MM.1S (cell line): ENCODE measurements at regions not wholly inside any gene's neighbourhood (a gene's known extent, or its start where the extent isn't known, plus 50 kb on each side); places are given as distances from the start of the nearest gene placed in this dataset.

ENCODE experiments used
- DNase-seq: peaks from one replicate; pipeline ENCODE4 v3.0.0-alpha.2; 2015
- H2AFZ ChIP-seq: fragments of 300-600 bp; sonication (generic); 2 replicates; pipeline ENCODE4 v1.6.0; 2016; ENCODE audit warnings: antibody characterized with exemption, low read length
- H3F3A ChIP-seq: fragments of 300-600 bp; sonication (generic); 2 replicates; pipeline ENCODE4 v1.6.1; 2016; ENCODE audit warnings: mild to moderate bottlenecking, antibody characterized with exemption, low read length, moderate library complexity, mixed read lengths; ENCODE audit not compliant: insufficient read depth
- H3K27ac ChIP-seq: fragments of 300-600 bp; sonication (generic); 2 replicates; pipeline ENCODE4 v1.5.1; 2016; ENCODE audit warnings: mild to moderate bottlenecking, low read length
- H3K27me3 ChIP-seq: fragments of 300-600 bp; sonication (generic); replicated peaks from 2 replicates; pipeline ENCODE4 v1.6.0; 2016; ENCODE audit warnings: low read length; ENCODE audit not compliant: insufficient read depth
- H3K36me3 ChIP-seq: fragments of 300-600 bp; sonication (generic); replicated peaks from 2 replicates; pipeline ENCODE4 v1.6.1; 2016; ENCODE audit warnings: mild to moderate bottlenecking, low read length, mixed read lengths; ENCODE audit not compliant: insufficient read depth
- H3K4me1 ChIP-seq: fragments of 300-600 bp; sonication (generic); 2 replicates; pipeline ENCODE4 v1.6.1; 2016; ENCODE audit warnings: low read length, mixed read lengths
- H3K4me2 ChIP-seq: fragments of 300-600 bp; sonication (generic); 2 replicates; pipeline ENCODE4 v1.6.0; 2016; ENCODE audit warnings: low read depth, low read length
- H3K4me3 ChIP-seq: fragments of 300-600 bp; sonication (generic); 2 replicates; pipeline ENCODE4 v1.5.1; 2016; ENCODE audit warnings: low read length, mixed read lengths
- H3K79me2 ChIP-seq: fragments of 300-600 bp; sonication (generic); 2 replicates; pipeline ENCODE4 v1.6.1; 2016; ENCODE audit warnings: mixed run types, low read length, mixed read lengths
- H3K9ac ChIP-seq: fragments of 300-600 bp; sonication (generic); 2 replicates; pipeline ENCODE4 v1.6.1; 2016; ENCODE audit warnings: low read length, mixed read lengths
- H3K9me2 ChIP-seq: fragments of 300-600 bp; sonication (generic); replicated peaks from 2 replicates; pipeline ENCODE4 v1.6.1; 2016; ENCODE audit warnings: mild to moderate bottlenecking, low read length, mixed read lengths; ENCODE audit not compliant: insufficient read depth
- H3K9me3 ChIP-seq: fragments of 300-600 bp; sonication (generic); replicated peaks from 2 replicates; pipeline ENCODE4 v1.6.1; 2016; ENCODE audit warnings: mild to moderate bottlenecking, low read length, mixed read lengths; ENCODE audit not compliant: insufficient read depth
- H4K20me1 ChIP-seq: fragments of 300-600 bp; sonication (generic); 2 replicates; pipeline ENCODE4 v1.6.1; 2016; ENCODE audit warnings: mild to moderate bottlenecking, low read length, moderate library complexity, mixed read lengths; ENCODE audit not compliant: insufficient read depth
- CTCF ChIP-seq: fragments of 300-600 bp; sonication (generic); IDR thresholded peaks from 2 replicates; pipeline ENCODE4 v1.5.1; 2016; ENCODE audit warnings: antibody characterized with exemption, low read length, mixed read lengths
- EZH2 ChIP-seq: fragments of 300-600 bp; sonication (generic); optimal IDR thresholded peaks from 2 replicates; pipeline ENCODE3; 2017; ENCODE audit warnings: low read depth, mild to moderate bottlenecking, antibody characterized with exemption, low read length, mixed read lengths
- EZH2phosphoT487 ChIP-seq: fragments of 300-600 bp; sonication (generic); IDR thresholded peaks from 2 replicates; pipeline ENCODE4 v1.6.1; 2018; ENCODE audit warnings: antibody characterized with exemption, low read length

- TF ChIP-seq CTCF (no peak), EZH2 (no peak), EZH2phosphoT487 (no peak)
- H3K9me2 ChIP-seq, result no peaks in the 10 kb centered on the region
- no peak overlapping the region for H3K4me2 ChIP-seq
- H3K27me3 ChIP-seq, result no peaks in the 10 kb centered on the region
- no peak overlapping the region for H3K4me3 ChIP-seq
- H4K20me1 ChIP-seq, result no peaks in the 10 kb centered on the region
- no peak for DNase-seq
- no peaks in the 10 kb centered on the region for H3F3A ChIP-seq
- H3K9ac ChIP-seq, result no peak overlapping the region
- H2AFZ ChIP-seq, result no peak overlapping the region
- H3K9me3 ChIP-seq, result no peaks in the 10 kb centered on the region
- no peaks in the 10 kb centered on the region for H3K4me1 ChIP-seq
- no peaks in the 10 kb centered on the region for H3K36me3 ChIP-seq
- H3K79me2 ChIP-seq, result no peaks in the 10 kb centered on the region
- no peak overlapping the region for H3K27ac ChIP-seq
These were observed 395.2 kb downstream of the CMPK2 start for GRCh38 chr2:6470518-6470917.

- H3K9me2 ChIP-seq, result no peaks in the 10 kb centered on the region
- no peaks in the 10 kb centered on the region for H3K79me2 ChIP-seq
- H3F3A ChIP-seq, result no peaks in the 10 kb centered on the region
- no peaks in the 10 kb centered on the region for H3K4me1 ChIP-seq
- TF ChIP-seq CTCF (no peak), EZH2 (no peak), EZH2phosphoT487 (no peak)
- no peaks in the 10 kb centered on the region for H4K20me1 ChIP-seq
- H3K9ac ChIP-seq, result no peak overlapping the region
- DNase-seq, result no peak
- H3K4me2 ChIP-seq, result no peak overlapping the region
- H3K4me3 ChIP-seq, result no peak overlapping the region
- no peak overlapping the region for H2AFZ ChIP-seq
- no peak overlapping the region for H3K27ac ChIP-seq
- H3K9me3 ChIP-seq, result no peaks in the 10 kb centered on the region
- no peaks in the 10 kb centered on the region for H3K27me3 ChIP-seq
- H3K36me3 ChIP-seq, result no peaks in the 10 kb centered on the region
These were observed 394.3 kb downstream of the CMPK2 start for GRCh38 chr2:6471419-6471818.

GRCh38 chr2:6474161-6475140 lies 391.3 kb downstream of the CMPK2 start:
- Histone ChIP-seq H3K27me3 (no peaks in the 10 kb centered on the region), H4K20me1 (no peaks in the 10 kb centered on the region), H3K4me2 (no peak overlapping the region), H3F3A (no peaks in the 10 kb centered on the region), H3K4me1 (no peaks in the 10 kb centered on the region), H3K79me2 (no peaks in the 10 kb centered on the region), H3K27ac (no peak overlapping the region), H2AFZ (no peak overlapping the region), H3K9ac (no peak overlapping the region), H3K4me3 (no peak overlapping the region), H3K9me2 (no peaks in the 10 kb centered on the region), H3K9me3 (no peaks in the 10 kb centered on the region), H3K36me3 (no peaks in the 10 kb centered on the region)
- no peak for DNase-seq
- no peak for TF ChIP-seq CTCF
- TF ChIP-seq EZH2phosphoT487, result no peak
- TF ChIP-seq EZH2, result no peak
